ENCODE measurements at regions not wholly inside any gene's neighbourhood (a gene's known extent, or its start where the extent isn't known, plus 50 kb on each side); places are given as distances from the start of the nearest gene placed in this dataset.
"Not testable (repeated sequence)": the region's sequence is repeated elsewhere in the genome, so short reads cannot be mapped to it uniquely, and the experiment has no call there.

GRCh38 chr2:132272713-132273112, 111.0 kb upstream of the ANKRD30BL start:
- TF ChIP-seq CTCF (IDR thresholded peaks at IDR 0.05; ENCODE audit: control insufficient read depth, insufficient read depth, low read depth, low read length, missing control alignments): no peak
- H3K4me3 ChIP-seq (ENCODE audit: control insufficient read depth, low read depth, low read length): no peak overlapping the region
- no peak for DNase-seq (ENCODE audit: low read depth)

GRCh38 chr2:132273585-132273984, 111.8 kb upstream of the ANKRD30BL start:
- not testable (repeated sequence) for H3K4me3 ChIP-seq (ENCODE audit: control insufficient read depth, low read depth, low read length); DNase-seq (ENCODE audit: low read depth)

GRCh38 chr2:132274000-132274399, 112.2 kb upstream of the ANKRD30BL start:
- no peak for DNase-seq (ENCODE audit: low read depth)
- H3K4me3 ChIP-seq (ENCODE audit: control insufficient read depth, low read depth, low read length): no peak overlapping the region
- TF ChIP-seq CTCF (IDR thresholded peaks at IDR 0.05; ENCODE audit: control insufficient read depth, insufficient read depth, low read depth, low read length, missing control alignments): no peak

- no peak overlapping the region for H3K4me3 ChIP-seq (ENCODE audit: control insufficient read depth, low read depth, low read length)
- TF ChIP-seq CTCF (IDR thresholded peaks at IDR 0.05; ENCODE audit: control insufficient read depth, insufficient read depth, low read depth, low read length, missing control alignments): no peak
Measured at GRCh38 chr2:132275396-132275795, 113.6 kb upstream of the ANKRD30BL start.

GRCh38 chr2:132276571-132276981, 114.8 kb upstream of the ANKRD30BL start:
- TF ChIP-seq CTCF (IDR thresholded peaks at IDR 0.05; ENCODE audit: control insufficient read depth, insufficient read depth, low read depth, low read length, missing control alignments): no peak
- DNase-seq (ENCODE audit: low read depth): no peak
- no peak overlapping the region for H3K4me3 ChIP-seq (ENCODE audit: control insufficient read depth, low read depth, low read length)

More at GRCh38 chr2:132275396-132275795, 113.6 kb upstream of the ANKRD30BL start:
- no peak for DNase-seq (ENCODE audit: low read depth)

GRCh38 chr2:132278267-132278666, 116.5 kb upstream of the ANKRD30BL start:
- H3K4me3 ChIP-seq (ENCODE audit: control insufficient read depth, low read depth, low read length): no peak overlapping the region
- TF ChIP-seq CTCF (IDR thresholded peaks at IDR 0.05; ENCODE audit: control insufficient read depth, insufficient read depth, low read depth, low read length, missing control alignments): no peak
- DNase-seq (ENCODE audit: low read depth): no peak

GRCh38 chr2:132279344-132279743, 117.6 kb upstream of the ANKRD30BL start:
- H3K4me3 ChIP-seq (ENCODE audit: control insufficient read depth, low read depth, low read length): no peak overlapping the region
- no peak for TF ChIP-seq CTCF (IDR thresholded peaks at IDR 0.05; ENCODE audit: control insufficient read depth, insufficient read depth, low read depth, low read length, missing control alignments)

More at GRCh38 chr2:132279344-132279743, 117.6 kb upstream of the ANKRD30BL start:
- DNase-seq (ENCODE audit: low read depth): no peak
